GM18861 (cell line): ENCODE measurements at regions not wholly inside any gene's neighbourhood (a gene's known extent, or its start where the extent isn't known, plus 50 kb on each side); places are given as distances from the start of the nearest gene placed in this dataset.
A peak's percentile ranks its signal among the peaks of the same experiment; 100 is the strongest.

Experiments
- ATAC-seq: cut with Tn5 transposase; IDR thresholded peaks from one replicate; pipeline ENCODE4 v1.9.1; 2021; ENCODE audit not compliant: unreplicated experiment

- no peak for ATAC-seq
These were observed 124.8 kb upstream of the RBBP6 start for GRCh38 chr16:24414534-24414933.

GRCh38 chr16:24418733-24419132 lies 120.6 kb upstream of the RBBP6 start:
- ATAC-seq, result no peak

- no peak for ATAC-seq
These were observed 116.1 kb upstream of the RBBP6 start for GRCh38 chr16:24423312-24423711.

GRCh38 chr16:24424364-24424763 lies 115.0 kb upstream of the RBBP6 start:
- no peak for ATAC-seq

- ATAC-seq, result no peak
These were observed 111.5 kb upstream of the RBBP6 start for GRCh38 chr16:24427840-24428239.

GRCh38 chr16:24428756-24429155 lies 110.6 kb upstream of the RBBP6 start:
- ATAC-seq, result no peak

GRCh38 chr16:24430954-24431760 lies 108.2 kb upstream of the RBBP6 start:
- ATAC-seq, result peak; percentile 60

GRCh38 chr16:24433706-24434105 lies 105.7 kb upstream of the RBBP6 start:
- ATAC-seq, result no peak

- no peak for ATAC-seq
These were observed 99.1 kb upstream of the RBBP6 start for GRCh38 chr16:24440306-24440705.

- no peak for ATAC-seq
These were observed 96.7 kb upstream of the RBBP6 start for GRCh38 chr16:24442631-24443030.

GRCh38 chr16:24445216-24445615 lies 94.2 kb upstream of the RBBP6 start:
- ATAC-seq, result no peak

- no peak for ATAC-seq
These were observed 93.2 kb upstream of the RBBP6 start for GRCh38 chr16:24446189-24446588.

- ATAC-seq, result no peak
These were observed 86.6 kb upstream of the RBBP6 start for GRCh38 chr16:24452724-24453123.

- no peak for ATAC-seq
These were observed 76.0 kb upstream of the RBBP6 start for GRCh38 chr16:24463196-24463945.

- ATAC-seq, result no peak
These were observed 67.6 kb upstream of the RBBP6 start for GRCh38 chr16:24471561-24472350.

- no peak for ATAC-seq
These were observed 61.9 kb upstream of the RBBP6 start for GRCh38 chr16:24477492-24477891.

GRCh38 chr16:24478401-24478800 lies 61.0 kb upstream of the RBBP6 start:
- ATAC-seq, result no peak

GRCh38 chr16:24482681-24483202 lies 56.6 kb upstream of the RBBP6 start:
- no peak for ATAC-seq

GRCh38 chr16:24488045-24488444 lies 51.3 kb upstream of the RBBP6 start:
- no peak for ATAC-seq
